ENCODE measurements at regions not wholly inside any gene's neighbourhood (a gene's known extent, or its start where the extent isn't known, plus 50 kb on each side); places are given as distances from the start of the nearest gene placed in this dataset.

GRCh38 chr2:236754271-236754944 lies 184.8 kb downstream of the ACKR3 start:
- TF ChIP-seq GATA3 (IDR thresholded peaks at IDR 0.05; ENCODE audit: low read depth, low read length) (no peak), GATA2 (IDR thresholded peaks at IDR 0.05; ENCODE audit: low read depth, low read length) (no peak)

All from SH-SY5Y (cell line).